H9 (cell line): ENCODE measurements at regions not wholly inside any gene's neighbourhood (a gene's known extent, or its start where the extent isn't known, plus 50 kb on each side); places are given as distances from the start of the nearest gene placed in this dataset.

Experiments
- DNase-seq: peaks from one replicate; pipeline ENCODE4 v3.0.0-alpha.2; 2017
- H2AFZ ChIP-seq: one replicate; pipeline ENCODE4 v1.6.1; 2013; ENCODE audit warnings: mild to moderate bottlenecking, low read length, control low read depth, moderate library complexity
- H2AK5ac ChIP-seq: 2 replicates; pipeline ENCODE4 v1.6.1; 2013; ENCODE audit warnings: low read length, control low read depth, mixed read lengths; ENCODE audit not compliant: insufficient read length
- H2BK120ac ChIP-seq: one replicate; pipeline ENCODE4 v1.6.1; 2013; ENCODE audit warnings: low read depth, mild to moderate bottlenecking, low read length, control low read depth, inconsistent platforms; ENCODE audit not compliant: poor library complexity, severe bottlenecking
- H2BK12ac ChIP-seq: 2 replicates; pipeline ENCODE4 v1.6.1; 2013; ENCODE audit warnings: low read length, control low read depth, mixed read lengths, low read depth; ENCODE audit not compliant: insufficient read length
- H2BK15ac ChIP-seq: 2 replicates; pipeline ENCODE4 v1.6.1; 2013; ENCODE audit warnings: low read depth, low read length, control low read depth
- H2BK20ac ChIP-seq: one replicate; pipeline ENCODE4 v1.6.1; 2013; ENCODE audit warnings: low read depth, mild to moderate bottlenecking, low read length, control low read depth, inconsistent platforms; ENCODE audit not compliant: poor library complexity, severe bottlenecking
- H2BK5ac ChIP-seq: 2 replicates; pipeline ENCODE4 v1.6.1; 2013; ENCODE audit warnings: low read length, control low read depth, mixed read lengths; ENCODE audit not compliant: insufficient read length
- H3K14ac ChIP-seq: 2 replicates; pipeline ENCODE4 v1.6.1; 2013; ENCODE audit warnings: low read length, control low read depth; ENCODE audit not compliant: insufficient read depth
- H3K18ac ChIP-seq: 2 replicates; pipeline ENCODE4 v1.6.1; 2013; ENCODE audit warnings: low read depth, mild to moderate bottlenecking, mixed read lengths, low read length, control low read depth; ENCODE audit not compliant: insufficient read length
- H3K23ac ChIP-seq: 2 replicates; pipeline ENCODE4 v1.6.1; 2013; ENCODE audit warnings: low read length, control low read depth, mixed read lengths, low read depth; ENCODE audit not compliant: insufficient read length
- H3K23me2 ChIP-seq: 2 replicates; pipeline ENCODE4 v1.6.1; 2013; ENCODE audit warnings: low read depth, mild to moderate bottlenecking, mixed read lengths, low read length, control low read depth; ENCODE audit not compliant: insufficient read length, poor library complexity, severe bottlenecking
- H3K27ac ChIP-seq: 2 replicates; pipeline ENCODE4 v1.5.1; 2013; ENCODE audit warnings: low read length, control low read depth, mixed read lengths, low read depth; ENCODE audit not compliant: insufficient read length
- H3K27me3 ChIP-seq: 2 replicates; pipeline ENCODE4 v1.6.1; 2013; ENCODE audit warnings: low read length, control low read depth, inconsistent platforms; ENCODE audit not compliant: insufficient read depth
- H3K4ac ChIP-seq: 2 replicates; pipeline ENCODE4 v1.6.1; 2013; ENCODE audit warnings: low read depth, mild to moderate bottlenecking, control low read depth, inconsistent platforms, low read length, moderate library complexity
- H3K4me1 ChIP-seq: 2 replicates; pipeline ENCODE4 v1.6.1; 2013; ENCODE audit warnings: low read length, control low read depth, inconsistent platforms; ENCODE audit not compliant: insufficient read depth
- H3K4me2 ChIP-seq: 2 replicates; pipeline ENCODE4 v1.6.1; 2013; ENCODE audit warnings: low read length, control low read depth, mixed read lengths; ENCODE audit not compliant: insufficient read length, insufficient read depth
- H3K56ac ChIP-seq: 2 replicates; pipeline ENCODE4 v1.6.1; 2013; ENCODE audit warnings: low read depth, mild to moderate bottlenecking, mixed read lengths, low read length, control low read depth; ENCODE audit not compliant: insufficient read length
- H3K79me1 ChIP-seq: 2 replicates; pipeline ENCODE4 v1.6.1; 2013; ENCODE audit warnings: low read depth, mild to moderate bottlenecking, moderate library complexity, low read length, control low read depth, inconsistent platforms; ENCODE audit not compliant: insufficient read depth, poor library complexity, severe bottlenecking
- H3K79me2 ChIP-seq: 2 replicates; pipeline ENCODE4 v1.6.1; 2013; ENCODE audit warnings: low read length, control low read depth, inconsistent platforms; ENCODE audit not compliant: insufficient read depth
- H3K9ac ChIP-seq: 2 replicates; pipeline ENCODE4 v1.6.1; 2013; ENCODE audit warnings: low read length, control low read depth, mixed read lengths; ENCODE audit not compliant: insufficient read length; ENCODE audit errors: extremely low read depth
- H3K9me3 ChIP-seq: one replicate; pipeline ENCODE4 v1.6.1; 2013; ENCODE audit warnings: low read depth, low read length, inconsistent platforms; ENCODE audit not compliant: control insufficient read depth
- H3T11ph ChIP-seq: one replicate; pipeline ENCODE4 v1.6.1; 2013; ENCODE audit warnings: mild to moderate bottlenecking, low read length, control low read depth, inconsistent platforms
- H4K20me1 ChIP-seq: one replicate; pipeline ENCODE4 v1.6.1; 2013; ENCODE audit not compliant: control insufficient read depth, insufficient read length, insufficient read depth
- H4K5ac ChIP-seq: 2 replicates; pipeline ENCODE4 v1.6.1; 2013; ENCODE audit warnings: low read depth, mild to moderate bottlenecking, mixed read lengths, low read length, control low read depth; ENCODE audit not compliant: insufficient read length
- H4K8ac ChIP-seq: replicated peaks from 2 replicates; pipeline ENCODE4 v1.6.1; 2013; ENCODE audit warnings: low read length, control low read depth, mixed read lengths, low read depth; ENCODE audit not compliant: insufficient read length
- H4K91ac ChIP-seq: 2 replicates; pipeline ENCODE4 v1.6.1; 2013; ENCODE audit warnings: low read depth, mild to moderate bottlenecking, moderate library complexity, mixed read lengths, low read length, control low read depth; ENCODE audit not compliant: insufficient read length
- H3K27ac Mint-ChIP-seq, 3 experiments: 2 replicates in 2 of 3; 3 replicates in 1 of 3; pipeline ENCODE4 v1.8.0; 2020 to 2021; ENCODE audit warnings: mixed read lengths in 3 of 3, mild to moderate bottlenecking in 1 of 3, moderate library complexity in 1 of 3
- H3K27me3 Mint-ChIP-seq: 2 replicates; pipeline ENCODE4 v1.8.0; 2021; ENCODE audit warnings: low read depth, mild to moderate bottlenecking, moderate library complexity, mixed read lengths
- H3K36me3 Mint-ChIP-seq, 3 experiments: 2 replicates in 2 of 3; 3 replicates in 1 of 3; pipeline ENCODE4 v1.8.0; 2020 to 2021; ENCODE audit warnings: low read depth in 3 of 3, mixed read lengths in 3 of 3; ENCODE audit not compliant: insufficient read depth in 1 of 3
- H3K4me1 Mint-ChIP-seq, 2 experiments: 2 replicates each; pipeline ENCODE4 v1.8.0; 2020; ENCODE audit warnings: mixed read lengths in 2 of 2
- H3K4me3 Mint-ChIP-seq, 2 experiments: 2 replicates in 1 of 2; 3 replicates in 1 of 2; pipeline ENCODE4 v1.8.0; 2020 to 2021; ENCODE audit warnings: mild to moderate bottlenecking in 2 of 2, mixed read lengths in 2 of 2, moderate library complexity in 1 of 2
- H3K9me3 Mint-ChIP-seq, 2 experiments: 2 replicates in 1 of 2; 3 replicates in 1 of 2; pipeline ENCODE4 v1.8.0; 2020; ENCODE audit warnings: mild to moderate bottlenecking in 2 of 2, mixed read lengths in 2 of 2, moderate library complexity in 1 of 2
- WGBS: extraction: QIAGEN DNeasy Blood & Tissue Kit; methylation state at CpG from one replicate; pipeline ENCODE4 v1.1.7; 2013; ENCODE audit warnings: missing lambda C conversion rate, low lambda C conversion rate, mixed read lengths; ENCODE audit not compliant: insufficient read length; ENCODE audit errors: extremely low coverage; 5-methylcytosine and 5-hydroxymethylcytosine counted together
- TF ChIP-seq, protein P1 (sequence below): fragments of 200-600 bp; sonication (generic); conservative IDR thresholded peaks from 3 replicates; pipeline ENCODE4 v1.8.0; 2021; ENCODE audit warnings: antibody characterized with exemption, mild to moderate bottlenecking

DNA sequence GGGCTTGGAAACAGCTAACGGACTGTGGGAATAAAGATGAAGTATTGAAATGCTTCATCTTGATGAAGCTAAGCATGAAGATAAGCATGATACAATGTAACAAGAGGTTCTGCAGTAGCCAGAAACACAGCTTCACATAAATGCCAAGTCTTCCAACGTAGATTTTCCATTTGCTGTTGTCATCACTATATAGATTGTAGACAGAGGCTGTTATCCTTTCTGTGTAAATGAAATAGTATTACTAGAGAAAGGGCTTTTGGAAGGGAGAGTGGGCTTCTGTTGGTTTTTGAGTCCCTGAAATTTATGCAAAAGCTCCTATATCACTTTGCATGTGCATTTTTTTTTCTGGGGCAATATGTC, 649.0 kb downstream of the RNF144B start:
- Histone ChIP-seq H3K27ac (no peak overlapping the region), H2BK12ac (no peak overlapping the region), H3K4ac (no peak overlapping the region), H3K4me2 (no peak overlapping the region), H3K9ac (no peak overlapping the region), H3K14ac (no peak overlapping the region), H2BK20ac (no peak overlapping the region), H3T11ph (no peak overlapping the region), H2BK15ac (no peak overlapping the region), H3K27me3 (no peaks in the 10 kb centered on the region), H4K20me1 (no peaks in the 10 kb centered on the region), H4K5ac (no peak overlapping the region), H4K91ac (no peak overlapping the region), H3K23me2 (no peaks in the 10 kb centered on the region), H2AK5ac (no peak overlapping the region), H2BK120ac (no peak overlapping the region), H3K79me2 (no peaks in the 10 kb centered on the region), H3K4me1 (no peaks in the 10 kb centered on the region), H3K79me1 (no peaks in the 10 kb centered on the region), H2AFZ (no peak overlapping the region), H4K8ac (no peak overlapping the region), H3K23ac (no peak overlapping the region), H2BK5ac (no peak overlapping the region), H3K9me3 (no peaks in the 10 kb centered on the region), H3K56ac (no peak overlapping the region), H3K18ac (no peak overlapping the region)
- Mint-ChIP-seq H3K4me1 (peaks cover 6% of the 10 kb centered on the region in 2 experiments; a peak in 3 of 4 replicates), H3K36me3 (no peaks in the 10 kb centered on the region), H3K27me3 (no peaks in the 10 kb centered on the region), H3K4me3 (no peak overlapping the region), H3K27ac (no peak overlapping the region), H3K9me3 (no peaks in the 10 kb centered on the region)
- TF ChIP-seq, protein P1, sequence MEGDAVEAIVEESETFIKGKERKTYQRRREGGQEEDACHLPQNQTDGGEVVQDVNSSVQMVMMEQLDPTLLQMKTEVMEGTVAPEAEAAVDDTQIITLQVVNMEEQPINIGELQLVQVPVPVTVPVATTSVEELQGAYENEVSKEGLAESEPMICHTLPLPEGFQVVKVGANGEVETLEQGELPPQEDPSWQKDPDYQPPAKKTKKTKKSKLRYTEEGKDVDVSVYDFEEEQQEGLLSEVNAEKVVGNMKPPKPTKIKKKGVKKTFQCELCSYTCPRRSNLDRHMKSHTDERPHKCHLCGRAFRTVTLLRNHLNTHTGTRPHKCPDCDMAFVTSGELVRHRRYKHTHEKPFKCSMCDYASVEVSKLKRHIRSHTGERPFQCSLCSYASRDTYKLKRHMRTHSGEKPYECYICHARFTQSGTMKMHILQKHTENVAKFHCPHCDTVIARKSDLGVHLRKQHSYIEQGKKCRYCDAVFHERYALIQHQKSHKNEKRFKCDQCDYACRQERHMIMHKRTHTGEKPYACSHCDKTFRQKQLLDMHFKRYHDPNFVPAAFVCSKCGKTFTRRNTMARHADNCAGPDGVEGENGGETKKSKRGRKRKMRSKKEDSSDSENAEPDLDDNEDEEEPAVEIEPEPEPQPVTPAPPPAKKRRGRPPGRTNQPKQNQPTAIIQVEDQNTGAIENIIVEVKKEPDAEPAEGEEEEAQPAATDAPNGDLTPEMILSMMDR, result no peak
- no peak for DNase-seq
- no CpG with 5 or more reads among the region's 2 CpGs for WGBS
